ENCODE measurements at regions not wholly inside any gene's neighbourhood (a gene's known extent, or its start where the extent isn't known, plus 50 kb on each side); places are given as distances from the start of the nearest gene placed in this dataset.

- TF ChIP-seq TCF3 (CRISPR knock-in tag; IDR thresholded peaks at IDR 0.05) (no peak), JUN (IDR thresholded peaks at IDR 0.05; ENCODE audit: borderline replicate concordance, low read depth, low read length) (no peak), JUN (CRISPR knock-in tag; IDR thresholded peaks at IDR 0.05; ENCODE audit: borderline replicate concordance) (no peak), POLR2A (conservative IDR thresholded peaks at IDR 0.05) (no peak), KAT7 (CRISPR knock-in tag; IDR thresholded peaks at IDR 0.05; ENCODE audit: borderline replicate concordance) (no peak), YY1 (IDR thresholded peaks at IDR 0.05; ENCODE audit: borderline replicate concordance in 1 of 3, control insufficient read depth in 1 of 3, extremely low read depth in 1 of 3, insufficient read depth in 3 of 3, insufficient read length in 1 of 3, insufficient replicate concordance in 2 of 3, low read depth in 1 of 3, low read length in 2 of 3) (no peak), BRCA1 (IDR thresholded peaks at IDR 0.05) (no peak), BRCA1 (CRISPR knock-in tag; IDR thresholded peaks at IDR 0.05) (no peak), ZNF165 (CRISPR knock-in tag; IDR thresholded peaks at IDR 0.05; ENCODE audit: borderline replicate concordance) (no peak), ZBTB40 (IDR thresholded peaks at IDR 0.05) (no peak), ZBTB40 (CRISPR knock-in tag; IDR thresholded peaks at IDR 0.05) (no peak)
- TF ChIP-seq, protein P1, sequence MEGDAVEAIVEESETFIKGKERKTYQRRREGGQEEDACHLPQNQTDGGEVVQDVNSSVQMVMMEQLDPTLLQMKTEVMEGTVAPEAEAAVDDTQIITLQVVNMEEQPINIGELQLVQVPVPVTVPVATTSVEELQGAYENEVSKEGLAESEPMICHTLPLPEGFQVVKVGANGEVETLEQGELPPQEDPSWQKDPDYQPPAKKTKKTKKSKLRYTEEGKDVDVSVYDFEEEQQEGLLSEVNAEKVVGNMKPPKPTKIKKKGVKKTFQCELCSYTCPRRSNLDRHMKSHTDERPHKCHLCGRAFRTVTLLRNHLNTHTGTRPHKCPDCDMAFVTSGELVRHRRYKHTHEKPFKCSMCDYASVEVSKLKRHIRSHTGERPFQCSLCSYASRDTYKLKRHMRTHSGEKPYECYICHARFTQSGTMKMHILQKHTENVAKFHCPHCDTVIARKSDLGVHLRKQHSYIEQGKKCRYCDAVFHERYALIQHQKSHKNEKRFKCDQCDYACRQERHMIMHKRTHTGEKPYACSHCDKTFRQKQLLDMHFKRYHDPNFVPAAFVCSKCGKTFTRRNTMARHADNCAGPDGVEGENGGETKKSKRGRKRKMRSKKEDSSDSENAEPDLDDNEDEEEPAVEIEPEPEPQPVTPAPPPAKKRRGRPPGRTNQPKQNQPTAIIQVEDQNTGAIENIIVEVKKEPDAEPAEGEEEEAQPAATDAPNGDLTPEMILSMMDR (IDR thresholded peaks at IDR 0.05 in 2 of 3, conservative IDR thresholded peaks at IDR 0.05 in 1 of 3; ENCODE audit: insufficient read depth in 2 of 3, low read depth in 1 of 3, low read length in 3 of 3) = no peak
- TF ChIP-seq, protein P2, sequence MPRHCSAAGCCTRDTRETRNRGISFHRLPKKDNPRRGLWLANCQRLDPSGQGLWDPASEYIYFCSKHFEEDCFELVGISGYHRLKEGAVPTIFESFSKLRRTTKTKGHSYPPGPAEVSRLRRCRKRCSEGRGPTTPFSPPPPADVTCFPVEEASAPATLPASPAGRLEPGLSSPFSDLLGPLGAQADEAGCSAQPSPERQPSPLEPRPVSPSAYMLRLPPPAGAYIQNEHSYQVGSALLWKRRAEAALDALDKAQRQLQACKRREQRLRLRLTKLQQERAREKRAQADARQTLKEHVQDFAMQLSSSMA (CRISPR knock-in tag; IDR thresholded peaks at IDR 0.05) = no peak
- TF ChIP-seq, protein P3, sequence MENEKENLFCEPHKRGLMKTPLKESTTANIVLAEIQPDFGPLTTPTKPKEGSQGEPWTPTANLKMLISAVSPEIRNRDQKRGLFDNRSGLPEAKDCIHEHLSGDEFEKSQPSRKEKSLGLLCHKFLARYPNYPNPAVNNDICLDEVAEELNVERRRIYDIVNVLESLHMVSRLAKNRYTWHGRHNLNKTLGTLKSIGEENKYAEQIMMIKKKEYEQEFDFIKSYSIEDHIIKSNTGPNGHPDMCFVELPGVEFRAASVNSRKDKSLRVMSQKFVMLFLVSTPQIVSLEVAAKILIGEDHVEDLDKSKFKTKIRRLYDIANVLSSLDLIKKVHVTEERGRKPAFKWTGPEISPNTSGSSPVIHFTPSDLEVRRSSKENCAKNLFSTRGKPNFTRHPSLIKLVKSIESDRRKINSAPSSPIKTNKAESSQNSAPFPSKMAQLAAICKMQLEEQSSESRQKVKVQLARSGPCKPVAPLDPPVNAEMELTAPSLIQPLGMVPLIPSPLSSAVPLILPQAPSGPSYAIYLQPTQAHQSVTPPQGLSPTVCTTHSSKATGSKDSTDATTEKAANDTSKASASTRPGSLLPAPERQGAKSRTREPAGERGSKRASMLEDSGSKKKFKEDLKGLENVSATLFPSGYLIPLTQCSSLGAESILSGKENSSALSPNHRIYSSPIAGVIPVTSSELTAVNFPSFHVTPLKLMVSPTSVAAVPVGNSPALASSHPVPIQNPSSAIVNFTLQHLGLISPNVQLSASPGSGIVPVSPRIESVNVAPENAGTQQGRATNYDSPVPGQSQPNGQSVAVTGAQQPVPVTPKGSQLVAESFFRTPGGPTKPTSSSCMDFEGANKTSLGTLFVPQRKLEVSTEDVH (IDR thresholded peaks at IDR 0.05; ENCODE audit: low read depth, partially characterized antibody) = no peak
These were observed 111.9 kb upstream of the REG3A start for GRCh38 chr2:79271456-79271855.
